ENCODE measurements at regions not wholly inside any gene's neighbourhood (a gene's known extent, or its start where the extent isn't known, plus 50 kb on each side); places are given as distances from the start of the nearest gene placed in this dataset.

DNA sequence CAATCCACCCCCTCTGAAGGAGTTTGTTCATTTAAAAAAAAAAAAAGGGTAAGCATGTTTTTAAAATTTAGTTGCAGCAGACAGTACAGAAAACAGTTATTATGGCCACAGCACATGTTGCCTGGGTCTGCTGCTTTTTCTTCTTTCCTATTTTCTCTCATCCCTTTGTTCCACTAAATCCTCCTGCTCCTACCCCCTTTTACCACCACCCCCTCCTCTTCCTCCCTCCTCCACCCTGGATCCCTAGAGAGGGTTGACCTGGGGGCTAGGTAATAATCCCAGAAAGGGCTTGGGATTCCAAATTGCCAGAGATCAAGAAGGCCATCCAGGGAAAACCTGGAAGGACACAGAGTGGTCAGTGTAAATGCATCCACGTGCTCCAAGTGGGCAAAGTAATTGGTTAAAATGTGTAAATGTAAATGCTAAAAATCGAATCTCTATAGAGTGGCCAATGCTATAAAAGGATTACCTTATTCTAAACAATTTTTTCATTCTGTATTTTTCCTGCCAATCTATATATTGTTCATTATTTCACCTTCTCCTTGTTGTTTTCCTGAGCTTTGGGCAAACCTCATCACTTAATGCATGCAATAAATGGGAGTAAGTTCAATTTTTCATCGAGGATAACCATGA is 89.0 kb upstream of the PIK3CG start:
- DNase-seq (ENCODE audit: low read depth in 2 of 2): no peak

DNA sequence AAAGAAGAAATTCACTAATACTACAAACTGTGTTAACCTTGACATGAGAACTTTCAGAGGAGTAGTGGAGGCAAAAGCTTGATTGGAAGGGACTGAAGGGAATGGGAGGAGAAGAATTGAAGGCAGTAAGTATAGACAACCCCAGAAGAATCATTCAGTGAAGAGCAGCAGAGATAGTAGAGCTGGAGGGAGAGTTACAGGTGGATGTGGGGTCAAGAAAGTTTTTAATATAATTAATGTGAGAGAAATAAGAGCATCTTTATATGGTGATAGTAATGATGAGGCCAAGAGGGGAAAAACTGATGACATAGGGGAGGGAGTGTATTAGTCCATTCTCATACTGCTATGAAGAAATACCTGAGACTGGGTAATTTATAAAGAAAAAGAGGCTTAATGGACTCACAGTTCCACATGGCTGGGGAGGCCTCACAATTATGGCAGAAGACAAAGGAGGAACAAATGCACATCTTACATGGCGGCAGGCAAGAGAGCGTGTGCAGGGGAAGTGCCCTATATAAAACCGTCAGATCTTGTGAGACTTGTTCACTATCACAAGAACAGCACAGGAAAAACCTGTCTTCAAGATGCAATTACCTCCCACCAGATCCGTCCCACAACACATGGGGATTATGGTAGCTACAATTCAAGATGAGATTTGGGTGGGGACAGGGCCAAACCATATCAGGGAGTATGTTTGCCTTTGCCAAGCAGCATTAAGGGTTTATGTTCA is 88.3 kb upstream of the PIK3CG start:
- DNase-seq (ENCODE audit: low read depth in 2 of 2): no peak

- no peak for DNase-seq (ENCODE audit: low read depth in 2 of 2)
Measured at GRCh38 chr7:106777674-106778299, 87.3 kb upstream of the PIK3CG start.

GRCh38 chr7:106778656-106779250 is 86.3 kb upstream of the PIK3CG start:
- no peak for DNase-seq (ENCODE audit: low read depth in 2 of 2)

GRCh38 chr7:106779877-106780276 is 85.2 kb upstream of the PIK3CG start:
- DNase-seq (ENCODE audit: low read depth in 2 of 2): no peak

- no peak for DNase-seq (ENCODE audit: low read depth in 2 of 2)
Measured at GRCh38 chr7:106781007-106781406, 84.1 kb upstream of the PIK3CG start.

- DNase-seq (ENCODE audit: low read depth in 2 of 2): no peak
Measured at GRCh38 chr7:106781828-106782544, 83.1 kb upstream of the PIK3CG start.

GRCh38 chr7:106783286-106783685 is 81.8 kb upstream of the PIK3CG start:
- no peak for DNase-seq (ENCODE audit: low read depth in 2 of 2)

- DNase-seq (ENCODE audit: low read depth in 2 of 2): no peak
Measured at GRCh38 chr7:106788637-106789036, 76.4 kb upstream of the PIK3CG start.

DNA sequence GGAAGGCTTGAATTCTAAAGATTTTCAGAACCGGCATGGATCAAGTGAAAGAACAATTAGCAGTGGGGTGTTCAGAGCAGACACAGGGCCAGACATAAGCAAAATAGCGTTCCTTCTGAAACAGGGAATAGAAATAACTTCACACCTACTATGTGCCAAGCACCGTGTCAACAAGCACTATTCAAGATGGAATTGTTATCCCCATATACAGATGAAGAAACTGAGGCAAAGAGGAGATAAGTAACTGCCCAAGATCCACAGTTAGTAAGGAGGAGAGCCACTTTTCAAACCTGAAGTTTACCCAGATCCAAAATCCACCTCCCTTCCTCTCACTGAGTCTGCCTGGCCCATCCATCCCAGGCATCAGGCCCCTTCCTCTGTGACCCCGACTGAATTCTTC is 73.6 kb upstream of the PIK3CG start:
- no peak for DNase-seq (ENCODE audit: low read depth in 2 of 2)

DNA sequence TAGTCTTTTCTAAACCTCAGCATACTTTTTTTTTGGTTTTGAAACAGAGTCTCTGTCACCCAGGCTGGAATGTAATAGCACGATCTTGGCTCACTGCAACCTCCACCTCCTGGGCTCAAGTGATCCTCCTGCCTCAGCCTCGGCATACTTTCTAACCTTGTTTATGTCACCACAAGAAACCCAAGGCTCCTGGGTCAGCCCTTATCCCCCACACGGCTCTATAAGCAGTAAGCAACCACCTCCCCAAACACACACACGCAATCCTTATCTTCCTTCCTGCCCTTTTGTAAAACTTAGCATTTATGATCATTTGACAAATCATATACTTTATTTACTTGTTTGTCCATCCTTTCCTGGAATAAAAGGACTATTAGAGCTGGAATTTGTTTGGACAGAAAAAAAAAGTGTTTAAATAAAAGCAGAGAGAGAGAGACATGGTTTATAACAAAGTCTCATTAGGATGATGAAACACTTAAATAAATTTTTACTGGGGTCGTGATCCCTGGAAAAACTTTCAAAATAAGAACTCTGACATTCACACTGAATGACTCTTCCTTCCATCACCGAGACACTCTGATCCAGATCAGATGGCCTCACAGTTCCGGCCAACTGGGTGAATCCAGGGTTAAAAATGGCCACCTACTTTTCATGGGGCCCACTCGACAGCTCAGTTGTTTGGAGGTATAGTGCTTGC is 72.7 kb upstream of the PIK3CG start:
- DNase-seq (ENCODE audit: low read depth in 2 of 2): no peak

DNA sequence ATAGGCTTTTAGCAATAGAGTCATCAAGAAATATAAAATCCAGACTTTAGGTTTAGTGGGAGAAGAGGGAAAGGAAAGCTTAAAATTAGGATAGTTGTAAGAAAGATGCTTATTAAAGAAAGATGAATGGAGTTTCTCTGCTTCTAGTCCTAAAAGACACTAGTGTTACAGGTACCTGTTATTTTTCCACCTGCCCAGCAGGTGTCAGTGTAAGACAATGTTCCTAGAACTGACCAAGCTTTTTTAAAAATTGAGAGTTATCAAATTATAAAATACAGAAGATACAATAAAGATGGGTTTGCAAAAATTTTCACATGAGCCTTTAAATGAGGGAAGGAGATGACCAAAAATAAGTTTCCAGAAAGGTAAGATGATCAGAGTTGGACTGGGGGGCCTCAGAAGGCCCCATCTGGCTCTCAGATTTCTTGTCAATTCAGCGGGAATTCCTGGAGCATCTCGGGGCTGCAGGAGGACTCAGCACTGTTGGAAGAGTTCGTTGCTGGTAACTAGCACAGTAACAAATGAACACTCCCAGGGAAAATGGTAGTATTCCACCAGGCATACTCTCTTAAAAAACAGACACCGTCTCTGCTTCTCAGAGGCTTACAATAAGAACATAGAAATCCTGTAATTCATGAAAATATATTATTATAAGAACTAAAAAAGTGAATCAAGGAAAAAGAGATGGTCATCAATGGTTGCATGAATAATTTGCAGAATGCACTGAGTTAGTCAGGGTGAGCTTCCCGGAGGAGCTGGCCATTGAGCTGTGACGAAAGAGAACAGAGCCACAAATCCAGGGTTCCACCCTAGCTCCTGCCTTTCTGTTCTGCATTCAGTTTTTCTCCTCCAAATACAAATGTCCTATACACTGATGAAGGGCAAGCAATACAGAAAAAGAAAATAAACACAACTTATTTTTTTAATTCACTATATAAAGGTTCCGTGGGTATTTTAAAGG is 71.8 kb upstream of the PIK3CG start:
- DNase-seq (ENCODE audit: low read depth in 2 of 2): no peak

DNA sequence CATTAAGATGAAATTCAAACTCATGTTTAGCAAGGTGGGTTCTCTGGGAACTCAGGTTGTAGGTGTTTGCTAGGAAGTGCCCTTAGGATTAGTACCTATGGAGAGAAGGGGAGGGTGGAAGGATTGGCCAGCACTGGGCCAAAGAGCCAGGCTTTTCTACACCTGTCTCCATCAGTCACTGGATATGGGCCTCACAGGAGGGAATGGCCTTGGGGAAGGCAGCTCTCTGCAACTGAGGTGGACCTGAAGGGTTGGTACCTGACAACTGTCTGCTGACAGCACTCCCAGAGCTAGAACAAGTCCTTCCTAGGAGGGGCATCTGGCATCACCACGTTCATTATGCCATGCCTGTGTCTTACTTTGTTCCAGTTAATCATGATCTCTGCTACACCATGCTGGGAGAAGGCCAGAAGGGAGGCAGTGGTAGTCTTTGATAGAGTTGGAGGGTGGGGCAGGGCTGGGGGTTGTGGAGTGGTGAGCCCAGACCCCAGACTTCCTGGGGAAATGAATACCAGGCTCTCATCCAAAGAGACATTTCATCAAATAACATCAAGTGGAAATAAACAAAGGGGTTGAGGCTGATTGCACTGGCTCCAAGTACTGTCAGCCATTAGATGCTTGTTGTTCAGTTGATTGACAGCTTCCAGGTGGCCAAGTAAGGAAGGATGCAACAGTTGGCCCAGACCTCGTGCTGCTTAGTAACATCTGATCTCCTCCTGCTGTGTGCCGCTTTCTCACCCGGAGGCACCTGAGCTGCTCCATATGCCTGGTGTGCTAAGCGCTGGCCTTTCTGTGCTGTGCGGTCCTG is 70.6 kb upstream of the PIK3CG start:
- no peak for DNase-seq (ENCODE audit: low read depth in 2 of 2)

DNA sequence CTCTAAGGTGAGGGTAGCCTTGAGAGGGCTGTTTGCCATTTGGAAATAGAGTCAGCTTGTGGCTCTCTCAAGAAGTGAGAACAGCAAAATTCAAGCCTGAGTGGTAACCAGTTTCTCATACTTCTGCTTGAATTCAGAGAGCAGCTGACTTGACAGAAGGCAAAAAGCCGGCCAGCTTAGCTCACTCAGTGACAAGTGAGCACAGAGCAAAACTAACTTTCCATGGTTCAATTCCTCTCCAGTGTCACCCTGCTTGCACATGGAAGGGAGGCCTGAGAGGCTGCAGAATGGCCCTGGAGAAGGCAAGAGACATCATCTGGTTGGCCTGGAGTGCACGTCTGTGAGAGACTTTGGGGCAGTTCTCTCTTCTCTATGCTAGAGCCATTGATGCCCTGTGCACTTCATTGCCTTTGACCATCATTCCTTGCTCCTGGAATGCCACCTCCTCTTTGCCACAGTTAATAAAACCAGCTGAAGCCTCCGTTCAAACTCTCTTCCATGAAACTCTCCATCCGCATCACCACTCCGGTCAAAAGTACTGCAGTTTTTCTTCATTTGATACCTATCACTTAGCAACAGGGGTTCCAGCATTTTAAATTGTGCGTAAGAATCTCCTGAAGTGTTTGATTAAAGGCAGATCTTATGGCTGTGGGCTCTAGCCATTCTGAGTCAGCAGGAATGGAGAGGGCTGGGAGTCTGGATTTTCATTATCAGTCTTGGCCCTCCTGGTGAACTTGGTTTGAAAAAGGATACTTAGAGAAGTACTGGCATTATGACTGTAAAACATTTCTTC is 69.8 kb upstream of the PIK3CG start:
- no peak for DNase-seq (ENCODE audit: low read depth in 2 of 2)

GRCh38 chr7:106795877-106796231 is 69.2 kb upstream of the PIK3CG start:
- DNase-seq (ENCODE audit: low read depth in 2 of 2): no peak

- no peak for DNase-seq (ENCODE audit: low read depth in 2 of 2)
Measured at GRCh38 chr7:106797937-106798336, 67.1 kb upstream of the PIK3CG start.

GRCh38 chr7:106802589-106802988 is 62.5 kb upstream of the PIK3CG start:
- DNase-seq (ENCODE audit: low read depth in 2 of 2): no peak

GRCh38 chr7:106806556-106806955 is 58.5 kb upstream of the PIK3CG start:
- no peak for DNase-seq (ENCODE audit: low read depth in 2 of 2)

DNA sequence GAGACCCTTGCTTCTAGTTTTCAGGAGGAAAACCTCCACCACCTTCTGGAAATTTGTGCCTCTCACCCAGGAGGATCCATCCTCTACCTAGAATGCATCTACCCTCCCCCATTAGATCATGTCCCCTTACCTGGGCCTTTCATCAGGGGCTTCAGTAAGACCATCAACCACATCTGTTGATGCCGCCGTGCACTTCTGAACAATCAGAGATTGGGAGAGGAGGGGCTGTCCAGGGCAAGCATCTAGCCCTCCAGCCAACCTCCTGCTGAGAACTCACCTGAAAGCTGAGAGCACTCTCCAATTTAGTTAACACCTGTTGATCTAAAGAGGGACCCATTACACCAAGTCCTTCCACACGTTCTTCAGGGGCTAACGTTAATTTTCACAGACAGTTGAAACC is 57.6 kb upstream of the PIK3CG start:
- DNase-seq (ENCODE audit: low read depth in 2 of 2): no peak

Data from fibroblast of skin of left quadriceps (primary cell).